Panc1 (cell line): ENCODE measurements at regions not wholly inside any gene's neighbourhood (a gene's known extent, or its start where the extent isn't known, plus 50 kb on each side); places are given as distances from the start of the nearest gene placed in this dataset.

Experiments
- POLR2AphosphoS5 ChIP-seq: IDR thresholded peaks from 2 replicates; pipeline ENCODE4 v1.6.1; 2012; ENCODE audit warnings: mild to moderate bottlenecking, low read depth, low read length, moderate library complexity
- REST ChIP-seq, 2 experiments: IDR thresholded peaks; 2 replicates each; pipeline ENCODE4 v1.6.1; 2011 to 2012; ENCODE audit warnings: low read depth in 2 of 2, control low read depth in 1 of 2, low read length in 1 of 2, mild to moderate bottlenecking in 1 of 2, moderate library complexity in 1 of 2; ENCODE audit not compliant: insufficient read depth in 1 of 2
- SIN3A ChIP-seq: IDR thresholded peaks from 2 replicates; pipeline ENCODE4 v1.6.1; 2012; ENCODE audit warnings: low read depth, mild to moderate bottlenecking, low read length, moderate library complexity, borderline replicate concordance; ENCODE audit not compliant: insufficient read depth
- TF ChIP-seq, protein P1 (sequence below): fragments of 450-650 bp; IDR thresholded peaks from 2 replicates; pipeline ENCODE4 v1.5.1; 2017; ENCODE audit warnings: mild to moderate bottlenecking

- TF ChIP-seq, protein P1, sequence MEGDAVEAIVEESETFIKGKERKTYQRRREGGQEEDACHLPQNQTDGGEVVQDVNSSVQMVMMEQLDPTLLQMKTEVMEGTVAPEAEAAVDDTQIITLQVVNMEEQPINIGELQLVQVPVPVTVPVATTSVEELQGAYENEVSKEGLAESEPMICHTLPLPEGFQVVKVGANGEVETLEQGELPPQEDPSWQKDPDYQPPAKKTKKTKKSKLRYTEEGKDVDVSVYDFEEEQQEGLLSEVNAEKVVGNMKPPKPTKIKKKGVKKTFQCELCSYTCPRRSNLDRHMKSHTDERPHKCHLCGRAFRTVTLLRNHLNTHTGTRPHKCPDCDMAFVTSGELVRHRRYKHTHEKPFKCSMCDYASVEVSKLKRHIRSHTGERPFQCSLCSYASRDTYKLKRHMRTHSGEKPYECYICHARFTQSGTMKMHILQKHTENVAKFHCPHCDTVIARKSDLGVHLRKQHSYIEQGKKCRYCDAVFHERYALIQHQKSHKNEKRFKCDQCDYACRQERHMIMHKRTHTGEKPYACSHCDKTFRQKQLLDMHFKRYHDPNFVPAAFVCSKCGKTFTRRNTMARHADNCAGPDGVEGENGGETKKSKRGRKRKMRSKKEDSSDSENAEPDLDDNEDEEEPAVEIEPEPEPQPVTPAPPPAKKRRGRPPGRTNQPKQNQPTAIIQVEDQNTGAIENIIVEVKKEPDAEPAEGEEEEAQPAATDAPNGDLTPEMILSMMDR, result no peak
- TF ChIP-seq SIN3A, result no peak
- TF ChIP-seq REST (IDR thresholded peaks at IDR 0.05; ENCODE audit: insufficient read depth in 1 of 2, low read depth in 2 of 2, low read length in 1 of 2), result no peak
- TF ChIP-seq POLR2AphosphoS5, result no peak
Observed at GRCh38 chr4:89604951-89605350, 232.0 kb downstream of the SNCA start.
